ENCODE measurements at regions not wholly inside any gene's neighbourhood (a gene's known extent, or its start where the extent isn't known, plus 50 kb on each side); places are given as distances from the start of the nearest gene placed in this dataset.

DNA sequence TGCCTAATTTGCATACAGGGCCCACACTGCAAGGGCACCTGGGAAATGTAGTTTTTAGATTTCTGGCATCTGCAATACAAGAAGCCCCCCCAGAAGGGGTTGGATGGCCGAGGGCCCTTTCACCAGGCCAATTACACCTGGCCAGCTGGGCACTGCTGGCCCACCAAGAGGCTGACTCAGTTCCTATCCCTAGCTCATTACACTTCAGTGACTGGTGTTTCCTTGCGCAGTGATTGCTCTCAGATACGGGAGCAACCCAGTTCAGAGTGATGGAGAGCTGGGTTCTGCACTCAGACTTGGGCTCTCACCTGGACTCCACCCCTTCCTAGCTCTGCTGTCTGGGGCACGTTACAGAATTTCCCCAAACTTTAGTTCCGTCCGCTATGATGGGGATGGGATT is 81.1 kb upstream of the SHANK2 start:
- TF ChIP-seq, protein P1, sequence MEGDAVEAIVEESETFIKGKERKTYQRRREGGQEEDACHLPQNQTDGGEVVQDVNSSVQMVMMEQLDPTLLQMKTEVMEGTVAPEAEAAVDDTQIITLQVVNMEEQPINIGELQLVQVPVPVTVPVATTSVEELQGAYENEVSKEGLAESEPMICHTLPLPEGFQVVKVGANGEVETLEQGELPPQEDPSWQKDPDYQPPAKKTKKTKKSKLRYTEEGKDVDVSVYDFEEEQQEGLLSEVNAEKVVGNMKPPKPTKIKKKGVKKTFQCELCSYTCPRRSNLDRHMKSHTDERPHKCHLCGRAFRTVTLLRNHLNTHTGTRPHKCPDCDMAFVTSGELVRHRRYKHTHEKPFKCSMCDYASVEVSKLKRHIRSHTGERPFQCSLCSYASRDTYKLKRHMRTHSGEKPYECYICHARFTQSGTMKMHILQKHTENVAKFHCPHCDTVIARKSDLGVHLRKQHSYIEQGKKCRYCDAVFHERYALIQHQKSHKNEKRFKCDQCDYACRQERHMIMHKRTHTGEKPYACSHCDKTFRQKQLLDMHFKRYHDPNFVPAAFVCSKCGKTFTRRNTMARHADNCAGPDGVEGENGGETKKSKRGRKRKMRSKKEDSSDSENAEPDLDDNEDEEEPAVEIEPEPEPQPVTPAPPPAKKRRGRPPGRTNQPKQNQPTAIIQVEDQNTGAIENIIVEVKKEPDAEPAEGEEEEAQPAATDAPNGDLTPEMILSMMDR (IDR thresholded peaks at IDR 0.05; ENCODE audit: low read depth, low read length): no peak
- TF ChIP-seq POLR2A (IDR thresholded peaks at IDR 0.05; ENCODE audit: extremely low read depth, insufficient read length): no peak
- TF ChIP-seq, protein P2, sequence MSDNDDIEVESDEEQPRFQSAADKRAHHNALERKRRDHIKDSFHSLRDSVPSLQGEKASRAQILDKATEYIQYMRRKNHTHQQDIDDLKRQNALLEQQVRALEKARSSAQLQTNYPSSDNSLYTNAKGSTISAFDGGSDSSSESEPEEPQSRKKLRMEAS (IDR thresholded peaks at IDR 0.05; ENCODE audit: low read depth, low read length): no peak

Measured in NB4 (cell line).